ENCODE measurements at regions not wholly inside any gene's neighbourhood (a gene's known extent, or its start where the extent isn't known, plus 50 kb on each side); places are given as distances from the start of the nearest gene placed in this dataset.
A peak's percentile ranks its signal among the peaks of the same experiment; 100 is the strongest.

DNA sequence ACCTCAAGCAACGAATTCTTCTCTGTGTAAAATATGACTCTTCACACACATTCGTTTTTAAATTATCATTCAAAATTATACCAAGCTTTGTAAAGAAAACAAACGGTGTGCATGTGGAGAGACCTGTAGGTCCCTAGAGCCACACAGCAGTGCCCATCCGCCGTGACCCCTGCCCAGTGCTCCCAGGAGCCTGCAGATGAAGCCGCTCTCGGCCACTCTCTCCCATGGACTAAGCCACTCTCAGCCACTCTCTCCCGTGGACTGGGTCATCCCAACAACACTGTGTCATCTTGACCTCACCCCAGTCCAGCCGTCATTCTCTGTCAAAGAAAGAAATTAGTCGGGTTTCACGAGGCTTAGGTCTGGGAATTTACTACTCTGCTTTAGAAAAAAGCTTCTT is 391.6 kb downstream of the BRD1 start:
- Histone ChIP-seq H2AK5ac (ENCODE audit: low read depth, low read length) (no peak overlapping the region), H3K27ac (replicated peaks; ENCODE audit: low read length) (no peak overlapping the region), H3K27me3 (ENCODE audit: control insufficient read depth in 3 of 3, insufficient read depth in 3 of 3, low read depth in 1 of 3, low read length in 3 of 3) (peaks cover 0 to 5% (median 0%) of the 10 kb centered on the region in 3 experiments), H2BK5ac (ENCODE audit: low read length) (no peak overlapping the region), H3K4me2 (ENCODE audit: insufficient read depth, low read length, poor library complexity, severe bottlenecking) (no peak overlapping the region), H3K23ac (ENCODE audit: low read depth, low read length, poor library complexity) (no peak overlapping the region), H3K4ac (ENCODE audit: low read length) (no peak overlapping the region), H2BK15ac (ENCODE audit: low read length) (no peak overlapping the region), H3K79me1 (ENCODE audit: low read depth, low read length) (no peaks in the 10 kb centered on the region), H3K9ac (ENCODE audit: low read depth, low read length, poor library complexity) (no peak overlapping the region), H2BK120ac (ENCODE audit: low read depth, low read length) (no peak overlapping the region), H3K36me3 (replicated peaks in 1 of 2; ENCODE audit: control insufficient read depth in 2 of 2, insufficient read depth in 2 of 2, low read length in 2 of 2) (no peaks in the 10 kb centered on the region), H2BK12ac (ENCODE audit: low read length) (no peak overlapping the region), H2AFZ (ENCODE audit: low read length) (no peak overlapping the region), H3K9me3 (replicated peaks in 1 of 2; ENCODE audit: control insufficient read depth in 2 of 2, insufficient read depth in 1 of 2, low read depth in 1 of 2, low read length in 2 of 2) (peaks cover 0 to 5% of the 10 kb centered on the region in 2 donors), H4K91ac (ENCODE audit: low read depth, low read length, poor library complexity) (no peak overlapping the region), H3K4me3 (ENCODE audit: low read length in 2 of 2) (no peak overlapping the region), H3K14ac (ENCODE audit: low read length) (no peak overlapping the region), H3K4me1 (ENCODE audit: control insufficient read depth in 2 of 2, insufficient read depth in 1 of 2, low read depth in 1 of 2, low read length in 2 of 2) (no peaks in the 10 kb centered on the region), H4K8ac (ENCODE audit: low read depth, low read length) (no peak overlapping the region), H3K18ac (ENCODE audit: low read length) (peak overlapping the region; percentile 60)
- DNase-seq (ENCODE audit: low spot score) = no peak
- WGBS, 2 donors (ENCODE audit: extremely low coverage in 2 of 2, insufficient read length in 2 of 2, insufficient replicate concordance in 1 of 2) = no CpG with 5 or more reads among the region's 11 CpGs

DNA sequence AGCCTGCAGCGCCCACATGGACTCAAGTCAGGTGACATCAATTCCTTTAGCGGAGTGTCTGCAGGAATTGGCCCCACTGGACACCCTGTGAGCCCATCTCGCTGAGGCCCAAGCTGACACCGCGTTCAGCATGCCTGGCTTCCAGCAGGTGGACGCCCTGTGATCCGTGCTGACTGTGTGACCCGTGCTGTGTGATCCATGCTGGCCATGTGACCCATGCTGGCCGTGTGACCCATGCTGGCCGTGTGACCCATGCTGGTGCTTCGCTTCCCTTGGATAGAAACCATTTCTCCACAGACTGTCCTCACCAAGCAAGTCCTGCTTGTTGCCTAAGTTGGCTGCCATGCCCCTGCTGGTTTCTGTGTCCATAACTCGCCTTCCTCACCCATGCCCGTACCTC is 392.1 kb downstream of the BRD1 start:
- Histone ChIP-seq H2AK5ac (ENCODE audit: low read depth, low read length) (no peak overlapping the region), H4K8ac (ENCODE audit: low read depth, low read length) (no peak overlapping the region), H3K79me1 (ENCODE audit: low read depth, low read length) (no peaks in the 10 kb centered on the region), H2BK120ac (ENCODE audit: low read depth, low read length) (no peak overlapping the region), H3K14ac (ENCODE audit: low read length) (no peak overlapping the region), H3K4me3 (ENCODE audit: low read length in 2 of 2) (peak overlapping the region in 1 of 2 donors; percentile 16), H4K91ac (ENCODE audit: low read depth, low read length, poor library complexity) (no peak overlapping the region), H3K36me3 (replicated peaks in 1 of 2; ENCODE audit: control insufficient read depth in 2 of 2, insufficient read depth in 2 of 2, low read length in 2 of 2) (no peaks in the 10 kb centered on the region), H3K9me3 (replicated peaks in 1 of 2; ENCODE audit: control insufficient read depth in 2 of 2, insufficient read depth in 1 of 2, low read depth in 1 of 2, low read length in 2 of 2) (peaks cover 0 to 5% of the 10 kb centered on the region in 2 donors), H2BK12ac (ENCODE audit: low read length) (no peak overlapping the region), H2BK15ac (ENCODE audit: low read length) (peak overlapping the region; percentile 54), H3K4me2 (ENCODE audit: insufficient read depth, low read length, poor library complexity, severe bottlenecking) (no peak overlapping the region), H3K9ac (ENCODE audit: low read depth, low read length, poor library complexity) (no peak overlapping the region), H2BK5ac (ENCODE audit: low read length) (no peak overlapping the region), H3K4ac (ENCODE audit: low read length) (no peak overlapping the region), H3K4me1 (ENCODE audit: control insufficient read depth in 2 of 2, insufficient read depth in 1 of 2, low read depth in 1 of 2, low read length in 2 of 2) (no peaks in the 10 kb centered on the region), H3K18ac (ENCODE audit: low read length) (peak overlapping the region; percentile 72), H3K27me3 (ENCODE audit: control insufficient read depth in 3 of 3, insufficient read depth in 3 of 3, low read depth in 1 of 3, low read length in 3 of 3) (peaks cover 0 to 5% (median 0%) of the 10 kb centered on the region in 3 experiments), H3K23ac (ENCODE audit: low read depth, low read length, poor library complexity) (peak overlapping the region; percentile 34), H2AFZ (ENCODE audit: low read length) (no peak overlapping the region), H3K27ac (replicated peaks; ENCODE audit: low read length) (no peak overlapping the region)
- no CpG with 5 or more reads among the region's 13 CpGs for WGBS, 2 donors (ENCODE audit: extremely low coverage in 2 of 2, insufficient read length in 2 of 2, insufficient replicate concordance in 1 of 2)
- DNase-seq (ENCODE audit: low spot score) = no peak

DNA sequence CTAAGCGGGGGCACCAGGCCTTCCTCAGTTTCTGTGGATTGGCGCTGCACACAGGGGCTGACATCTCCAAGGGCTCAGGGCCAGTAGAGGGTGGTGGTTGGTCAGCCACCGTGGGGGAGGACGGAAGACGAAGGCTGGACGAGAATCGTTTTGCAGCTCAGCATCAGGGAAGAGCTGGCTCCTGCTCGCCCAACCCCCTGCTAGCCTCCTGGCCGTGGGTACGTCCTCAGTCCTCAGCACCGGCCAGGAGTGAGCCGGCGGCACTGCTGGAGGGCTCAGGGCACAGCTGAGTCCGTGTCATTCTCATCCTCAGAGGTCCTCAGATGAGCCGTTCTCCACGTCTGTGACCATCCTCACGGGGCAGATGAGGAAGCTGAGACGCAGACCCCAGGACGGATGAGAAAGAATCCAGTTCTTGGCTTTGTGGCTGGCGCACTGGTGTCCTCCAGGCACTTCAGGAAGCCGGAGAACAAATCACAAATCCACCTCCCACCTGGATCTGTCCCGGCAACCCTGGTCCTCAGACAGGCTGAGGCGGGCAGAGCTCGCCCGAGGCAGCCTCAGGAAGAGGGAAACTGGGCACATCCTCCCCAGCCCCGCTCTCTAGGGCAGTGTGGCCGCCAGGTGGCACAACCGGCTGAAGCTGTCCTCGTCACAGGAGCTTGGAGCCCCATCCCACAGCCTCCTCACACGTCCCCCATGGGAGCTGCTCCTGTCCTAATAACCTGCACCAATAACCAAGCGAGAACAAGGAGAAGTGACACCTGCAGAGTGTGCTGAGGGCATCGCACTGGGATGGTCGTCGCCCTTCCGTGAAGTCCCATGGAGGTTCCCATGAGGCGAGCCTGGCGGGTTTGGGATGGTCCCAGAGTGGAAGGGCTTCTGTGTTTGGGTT is 393.7 kb downstream of the BRD1 start:
- Histone ChIP-seq H2AFZ (ENCODE audit: low read length) (no peak overlapping the region), H3K27ac (replicated peaks; ENCODE audit: low read length) (no peak overlapping the region), H2BK12ac (ENCODE audit: low read length) (no peak overlapping the region), H3K36me3 (replicated peaks in 1 of 2; ENCODE audit: control insufficient read depth in 2 of 2, insufficient read depth in 2 of 2, low read length in 2 of 2) (no peaks in the 10 kb centered on the region), H3K14ac (ENCODE audit: low read length) (no peak overlapping the region), H2AK5ac (ENCODE audit: low read depth, low read length) (peak overlapping the region; percentile 81), H3K4ac (ENCODE audit: low read length) (no peak overlapping the region), H3K18ac (ENCODE audit: low read length) (peak overlapping the region; percentile 57), H3K4me1 (ENCODE audit: control insufficient read depth in 2 of 2, insufficient read depth in 1 of 2, low read depth in 1 of 2, low read length in 2 of 2) (no peaks in the 10 kb centered on the region), H2BK120ac (ENCODE audit: low read depth, low read length) (no peak overlapping the region), H4K91ac (ENCODE audit: low read depth, low read length, poor library complexity) (no peak overlapping the region), H3K79me1 (ENCODE audit: low read depth, low read length) (no peaks in the 10 kb centered on the region), H2BK15ac (ENCODE audit: low read length) (peak overlapping the region; percentile 87), H3K27me3 (ENCODE audit: control insufficient read depth in 3 of 3, insufficient read depth in 3 of 3, low read depth in 1 of 3, low read length in 3 of 3) (peaks cover 0 to 5% (median 0%) of the 10 kb centered on the region in 3 experiments), H3K23ac (ENCODE audit: low read depth, low read length, poor library complexity) (peak overlapping the region; percentile 65), H4K8ac (ENCODE audit: low read depth, low read length) (no peak overlapping the region), H3K9ac (ENCODE audit: low read depth, low read length, poor library complexity) (no peak overlapping the region), H3K9me3 (replicated peaks in 1 of 2; ENCODE audit: control insufficient read depth in 2 of 2, insufficient read depth in 1 of 2, low read depth in 1 of 2, low read length in 2 of 2) (peaks cover 0 to 5% of the 10 kb centered on the region in 2 donors), H3K4me2 (ENCODE audit: insufficient read depth, low read length, poor library complexity, severe bottlenecking) (no peak overlapping the region), H2BK5ac (ENCODE audit: low read length) (no peak overlapping the region), H3K4me3 (ENCODE audit: low read length in 2 of 2) (no peak overlapping the region)
- DNase-seq (ENCODE audit: low spot score) = no peak
- no CpG with 5 or more reads among the region's 37 CpGs for WGBS, 2 donors (ENCODE audit: extremely low coverage in 2 of 2, insufficient read length in 2 of 2, insufficient replicate concordance in 1 of 2)

DNA sequence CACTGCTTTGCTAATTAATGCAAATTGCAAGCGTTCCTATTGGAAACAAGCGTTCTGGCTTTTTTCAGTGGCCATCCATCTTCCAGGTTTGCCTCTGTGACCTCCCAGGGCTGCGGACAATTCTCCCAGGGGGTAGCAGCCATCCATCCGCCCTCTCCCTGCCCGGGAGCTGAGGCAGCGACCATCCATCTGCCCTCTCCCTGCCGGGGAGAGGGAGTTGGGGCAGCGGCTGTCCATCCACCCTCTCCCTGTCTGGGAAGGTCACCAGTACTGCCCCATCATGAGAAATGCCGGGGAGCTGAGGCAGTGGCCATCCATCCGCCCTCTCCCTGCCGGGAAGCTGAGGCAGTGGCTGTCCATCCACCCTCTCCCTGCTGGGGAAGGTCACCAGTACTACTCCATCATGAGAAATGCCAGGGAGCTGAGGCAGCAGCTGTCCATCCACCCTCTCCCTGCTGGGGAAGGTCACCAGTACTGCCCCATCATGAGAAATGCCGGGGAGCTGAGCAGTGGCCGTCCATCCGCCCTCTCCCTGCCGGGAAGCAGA is 394.7 kb downstream of the BRD1 start:
- H2BK5ac ChIP-seq (ENCODE audit: low read length) = no peak overlapping the region
- no peaks in the 10 kb centered on the region for H3K79me1 ChIP-seq (ENCODE audit: low read depth, low read length)
- no peak overlapping the region for H3K9ac ChIP-seq (ENCODE audit: low read depth, low read length, poor library complexity)
- H3K18ac ChIP-seq (ENCODE audit: low read length) = no peak overlapping the region
- no peak overlapping the region for H2AK5ac ChIP-seq (ENCODE audit: low read depth, low read length)
- no peak overlapping the region for H2BK12ac ChIP-seq (ENCODE audit: low read length)
- no peaks in the 10 kb centered on the region for H3K4me1 ChIP-seq (ENCODE audit: control insufficient read depth in 2 of 2, insufficient read depth in 1 of 2, low read depth in 1 of 2, low read length in 2 of 2)
- no peaks in the 10 kb centered on the region for H3K36me3 ChIP-seq (replicated peaks in 1 of 2; ENCODE audit: control insufficient read depth in 2 of 2, insufficient read depth in 2 of 2, low read length in 2 of 2)
- H2AFZ ChIP-seq (ENCODE audit: low read length) = no peak overlapping the region
- H3K9me3 ChIP-seq (replicated peaks in 1 of 2; ENCODE audit: control insufficient read depth in 2 of 2, insufficient read depth in 1 of 2, low read depth in 1 of 2, low read length in 2 of 2) = peaks cover 0 to 5% of the 10 kb centered on the region in 2 donors
- no peak overlapping the region for H2BK15ac ChIP-seq (ENCODE audit: low read length)
- no peak overlapping the region for H3K27ac ChIP-seq (replicated peaks; ENCODE audit: low read length)
- H3K23ac ChIP-seq (ENCODE audit: low read depth, low read length, poor library complexity) = no peak overlapping the region
- no peak overlapping the region for H3K14ac ChIP-seq (ENCODE audit: low read length)
- H3K27me3 ChIP-seq (ENCODE audit: control insufficient read depth in 3 of 3, insufficient read depth in 3 of 3, low read depth in 1 of 3, low read length in 3 of 3) = peaks cover 0 to 5% (median 0%) of the 10 kb centered on the region in 3 experiments
- H3K4me3 ChIP-seq (ENCODE audit: low read length in 2 of 2) = no peak overlapping the region
- no peak for DNase-seq (ENCODE audit: low spot score)
- H4K91ac ChIP-seq (ENCODE audit: low read depth, low read length, poor library complexity) = no peak overlapping the region
- WGBS, 2 donors (ENCODE audit: extremely low coverage in 2 of 2, insufficient read length in 2 of 2, insufficient replicate concordance in 1 of 2) = no CpG with 5 or more reads among the region's 15 CpGs
- H3K4me2 ChIP-seq (ENCODE audit: insufficient read depth, low read length, poor library complexity, severe bottlenecking) = no peak overlapping the region
- no peak overlapping the region for H2BK120ac ChIP-seq (ENCODE audit: low read depth, low read length)
- no peak overlapping the region for H3K4ac ChIP-seq (ENCODE audit: low read length)
- no peak overlapping the region for H4K8ac ChIP-seq (ENCODE audit: low read depth, low read length)
